ENCODE measurements at regions not wholly inside any gene's neighbourhood (a gene's known extent, or its start where the extent isn't known, plus 50 kb on each side); places are given as distances from the start of the nearest gene placed in this dataset.

DNA sequence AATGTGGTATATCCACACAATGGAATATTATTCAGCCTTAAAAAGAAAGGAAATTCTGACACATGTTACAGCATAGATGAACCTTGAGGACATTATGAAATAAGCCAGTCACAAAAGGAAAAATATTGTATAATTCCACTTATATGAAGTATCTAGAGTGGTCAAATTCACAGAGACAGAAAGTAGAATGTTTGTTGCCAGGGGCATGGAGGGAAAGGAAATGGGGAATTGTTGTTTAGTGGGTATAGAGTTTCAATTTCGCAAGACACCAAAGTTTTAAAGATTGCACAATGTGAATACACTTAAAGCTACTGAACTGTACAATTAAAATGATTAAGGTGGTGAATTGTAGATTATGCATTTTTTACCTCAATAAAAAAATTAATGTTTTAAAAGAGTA, 92.9 kb downstream of the TXNL1 start:
- DNase-seq, result no peak

DNA sequence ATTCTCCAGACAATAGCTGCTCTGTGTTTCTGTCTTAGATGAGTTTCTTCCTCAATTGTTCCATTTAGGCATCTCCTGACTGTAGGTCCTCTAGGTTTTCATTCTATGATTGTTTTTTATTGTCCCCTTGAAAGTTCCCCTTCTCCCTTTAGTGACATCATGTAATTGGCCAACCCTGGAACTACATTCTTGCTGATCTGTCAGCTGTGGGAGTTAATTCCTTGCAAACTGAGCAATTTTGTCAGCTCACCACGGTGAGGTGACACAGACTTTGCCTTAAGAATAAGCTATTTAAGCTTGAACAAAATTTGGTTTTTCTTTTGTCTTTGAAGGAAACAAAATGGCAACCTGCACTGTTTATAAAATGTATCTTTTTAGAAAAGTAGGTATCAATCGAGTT, 95.9 kb downstream of the TXNL1 start:
- no peak for DNase-seq

DNA sequence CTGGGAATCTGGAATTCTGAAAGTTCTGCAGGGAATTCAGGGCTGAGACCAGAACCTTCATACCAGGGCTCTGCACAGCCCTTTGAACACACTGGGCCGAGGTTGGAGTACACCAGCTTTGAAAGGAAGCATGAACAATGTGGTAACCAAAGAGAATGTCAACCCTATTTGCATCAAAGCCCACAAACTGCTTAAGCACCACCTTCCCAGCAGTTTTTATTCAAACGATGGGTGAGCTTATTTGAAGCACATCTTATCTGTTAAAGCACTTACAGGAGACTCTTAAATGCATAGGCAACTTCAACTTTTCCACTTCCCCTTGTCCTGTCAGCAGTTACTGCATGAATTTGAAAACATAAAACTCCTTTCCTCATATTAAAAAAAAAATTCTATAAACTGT, 96.6 kb downstream of the TXNL1 start:
- DNase-seq, result no peak

GRCh38 chr18:56541340-56541739, 97.1 kb downstream of the TXNL1 start:
- no peak for DNase-seq

DNA sequence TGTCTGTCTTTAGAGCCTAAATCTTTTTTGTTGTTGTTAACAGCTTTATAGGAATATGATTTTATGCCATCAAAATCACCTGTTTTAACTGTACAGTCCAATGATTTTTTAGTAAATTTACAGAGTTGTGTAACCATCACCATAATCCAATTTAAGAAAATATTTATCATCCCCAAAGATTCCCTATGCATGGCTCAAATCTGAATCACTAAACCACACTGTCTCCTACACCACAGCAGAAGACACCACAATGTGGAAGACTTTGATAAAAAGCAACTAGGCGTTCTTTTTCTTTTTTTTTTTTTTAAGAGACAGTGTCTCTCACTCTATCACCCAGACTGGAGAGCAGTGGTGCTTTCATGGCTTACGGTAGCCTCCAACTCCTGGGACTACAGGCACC, 99.6 kb downstream of the TXNL1 start:
- DNase-seq, result no peak

DNA sequence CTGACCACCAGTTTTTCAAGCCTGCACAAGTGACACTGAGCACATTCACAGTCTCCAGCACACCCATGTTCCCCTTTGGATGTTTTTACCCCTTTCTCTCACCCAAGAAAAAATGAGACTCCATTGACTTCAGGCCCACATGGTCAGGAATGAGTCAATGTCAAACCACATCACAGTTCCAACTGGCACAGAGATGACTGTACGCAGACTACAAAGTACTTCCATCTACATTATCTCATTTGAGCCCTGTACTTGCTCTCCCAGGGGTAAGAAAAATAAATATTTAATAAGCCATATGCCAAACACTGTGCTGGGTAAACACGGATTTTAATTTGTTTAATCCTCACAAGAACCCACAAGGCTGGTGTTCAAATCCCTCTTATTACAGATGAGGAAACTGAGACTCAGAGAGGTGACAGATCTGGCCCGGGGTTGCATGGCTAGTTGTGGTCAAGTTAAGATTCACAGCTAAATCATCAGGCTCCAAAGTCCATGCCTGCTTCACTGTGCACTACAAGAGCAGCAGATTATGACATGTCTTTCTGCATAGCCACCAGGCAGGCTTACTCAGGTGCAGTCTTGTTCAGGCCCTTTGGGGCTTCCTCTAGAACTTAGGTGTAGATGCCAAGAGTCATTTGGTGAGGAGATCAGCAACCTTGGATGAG, 106.1 kb downstream of the TXNL1 start:
- DNase-seq, result no peak

- no peak for DNase-seq
Measured at GRCh38 chr18:56522816-56523215, 115.6 kb downstream of the TXNL1 start.

- no peak for DNase-seq
Measured at GRCh38 chr18:56521263-56521662, 117.1 kb downstream of the TXNL1 start.

DNA sequence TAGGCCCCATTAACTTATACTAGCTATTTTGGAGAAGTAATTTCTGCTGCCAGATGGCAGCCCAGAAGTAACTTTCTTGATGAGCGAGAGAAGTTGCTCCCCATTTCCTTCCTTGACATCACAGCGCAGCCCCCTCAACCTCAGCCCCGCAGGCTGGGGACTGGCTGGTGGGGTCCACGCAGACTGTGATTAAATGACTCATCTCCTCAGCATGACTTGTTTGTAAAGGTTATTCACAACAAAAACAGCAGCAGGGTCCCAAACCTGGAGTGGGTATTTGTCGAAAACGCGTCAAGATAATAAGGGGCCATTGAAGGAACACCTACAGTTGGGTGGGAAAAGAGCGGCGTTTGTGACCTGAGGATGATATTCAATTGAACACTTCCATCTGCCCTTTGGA, 120.6 kb downstream of the TXNL1 start:
- no peak for DNase-seq

- DNase-seq, result no peak
Measured at GRCh38 chr18:56517196-56517595, 121.2 kb downstream of the TXNL1 start.

DNA sequence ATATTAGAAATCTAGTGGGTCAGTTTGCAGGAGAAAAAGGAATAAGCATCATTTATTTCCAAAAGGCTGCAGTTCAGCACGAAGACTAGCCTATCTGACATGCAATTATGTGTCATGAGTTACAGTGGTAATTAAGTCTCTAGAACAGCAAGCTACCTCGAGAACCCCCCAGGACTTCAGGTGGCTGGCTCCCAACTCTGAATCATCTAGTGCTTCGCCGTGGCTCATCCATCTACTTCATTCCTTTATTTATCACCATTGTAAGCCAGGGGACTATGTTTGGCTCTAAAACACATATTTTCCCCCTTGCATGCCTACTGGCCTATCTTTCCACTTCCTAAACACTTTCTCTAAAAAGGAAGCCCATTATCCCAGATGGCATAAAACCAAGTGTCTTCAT, 121.6 kb downstream of the TXNL1 start:
- DNase-seq, result no peak

- DNase-seq, result no peak
Measured at GRCh38 chr18:56515522-56515921, 122.9 kb downstream of the TXNL1 start.

GRCh38 chr18:56511996-56512395, 126.4 kb downstream of the TXNL1 start:
- DNase-seq, result no peak

- no peak for DNase-seq
Measured at GRCh38 chr18:56510108-56510507, 128.3 kb downstream of the TXNL1 start.

GRCh38 chr18:56509656-56510055, 128.7 kb downstream of the TXNL1 start:
- DNase-seq, result no peak

GRCh38 chr18:56508370-56509036, 129.9 kb downstream of the TXNL1 start:
- DNase-seq, result no peak

GRCh38 chr18:56505971-56506370, 132.4 kb downstream of the TXNL1 start:
- DNase-seq, result no peak

DNA sequence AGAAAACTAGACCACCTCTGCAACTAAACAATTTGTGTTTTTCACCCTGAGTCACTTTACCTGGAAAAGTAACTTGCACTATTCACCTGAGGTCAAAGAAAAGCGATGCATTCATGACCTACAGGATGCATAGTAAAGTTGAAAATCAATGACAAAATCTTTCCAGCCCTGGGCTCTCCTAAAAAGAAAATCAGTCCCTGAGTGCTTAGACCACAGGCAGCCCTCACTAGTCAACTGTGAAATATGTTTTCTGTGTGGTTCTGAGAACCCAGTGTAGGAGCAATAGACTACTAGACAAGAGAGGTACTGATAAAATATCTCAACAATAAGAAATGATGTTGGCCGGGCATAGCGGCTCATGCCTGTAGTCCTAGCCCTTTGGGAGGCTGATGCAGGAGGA, 133.1 kb downstream of the TXNL1 start:
- no peak for DNase-seq

GRCh38 chr18:56501896-56502295, 136.5 kb downstream of the TXNL1 start:
- DNase-seq, result no peak

- DNase-seq, result no peak
Measured at GRCh38 chr18:56495884-56496283, 142.5 kb downstream of the TXNL1 start.

GRCh38 chr18:56493531-56493930, 144.9 kb downstream of the TXNL1 start:
- no peak for DNase-seq

DNA sequence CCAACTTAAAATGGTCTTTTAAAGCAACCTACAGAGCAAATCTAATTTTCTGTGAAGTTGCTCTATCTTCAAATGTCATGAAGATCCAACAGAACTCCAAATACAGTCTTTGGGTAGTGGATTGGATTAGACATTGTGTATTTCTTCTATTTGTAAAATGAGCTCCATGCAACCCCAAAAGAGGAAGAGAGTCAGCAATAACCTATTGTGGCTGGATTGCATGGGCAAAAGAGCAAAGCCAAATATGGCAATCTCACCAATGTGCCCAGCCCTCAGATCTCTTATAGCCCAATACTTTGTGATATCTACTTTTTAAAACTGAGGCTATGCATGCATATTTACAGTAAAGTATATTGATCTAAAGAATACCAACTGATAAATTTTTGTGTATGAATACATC, 146.3 kb downstream of the TXNL1 start:
- DNase-seq, result no peak

DNA sequence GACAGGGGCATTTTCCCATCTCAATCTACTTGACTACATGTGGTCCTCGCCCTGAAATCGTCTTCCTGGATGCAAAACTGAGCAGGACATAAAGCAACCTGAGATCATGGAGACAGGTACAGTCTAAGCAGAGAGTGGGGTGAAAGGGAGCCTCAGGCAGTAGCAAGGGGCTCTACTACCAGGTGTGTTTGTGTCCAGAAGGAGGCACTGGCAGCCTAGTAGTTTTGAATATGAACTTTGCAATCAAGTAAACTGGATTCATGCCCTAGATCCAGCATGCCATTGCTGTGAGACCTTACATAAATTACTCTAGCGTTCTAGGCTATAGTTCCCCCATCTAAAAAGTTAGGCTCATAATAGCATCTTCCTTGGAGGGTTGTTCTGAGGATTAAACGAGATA, 147.4 kb downstream of the TXNL1 start:
- no peak for DNase-seq

DNA sequence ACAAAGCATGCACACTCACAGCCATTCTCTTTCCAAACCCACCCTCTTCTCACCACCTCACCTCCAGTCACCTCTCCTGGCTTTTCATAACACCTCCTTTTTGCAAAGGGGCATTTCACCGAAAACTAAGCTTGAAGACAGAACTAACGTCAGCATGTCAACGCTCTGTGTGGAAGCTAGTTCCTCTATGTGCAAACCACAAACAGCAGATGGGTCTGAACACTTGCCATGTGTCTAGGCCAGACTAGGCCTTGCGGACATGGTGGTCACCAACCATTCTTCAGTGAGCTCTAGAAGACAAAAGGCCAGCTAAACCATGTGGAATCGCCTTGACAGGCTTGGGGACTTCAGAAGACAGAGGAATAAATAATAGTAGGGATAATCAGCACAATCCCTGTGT, 148.5 kb downstream of the TXNL1 start:
- no peak for DNase-seq

DNA sequence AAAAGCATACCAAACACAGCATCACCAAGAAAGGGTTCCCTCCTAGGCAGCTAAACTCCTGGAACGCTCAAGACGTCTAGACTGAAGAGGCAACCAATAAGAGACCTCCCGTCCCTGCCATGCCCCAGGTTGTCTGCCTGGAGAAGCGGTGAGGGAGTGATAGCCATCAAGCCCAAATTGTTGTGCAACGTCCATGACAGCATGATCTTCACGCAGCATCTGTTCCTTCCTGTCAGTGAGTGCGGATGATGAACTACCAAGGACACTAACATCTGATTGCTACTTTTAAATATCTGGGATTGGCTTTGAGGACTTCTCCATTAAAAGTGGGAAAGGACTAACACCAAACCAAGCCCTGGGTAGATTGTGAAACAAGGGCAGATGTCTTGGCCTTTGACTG, 149.7 kb downstream of the TXNL1 start:
- no peak for DNase-seq

All from NCI-H1694 (cell line).